DND-41 (cell line): ENCODE measurements at regions not wholly inside any gene's neighbourhood (a gene's known extent, or its start where the extent isn't known, plus 50 kb on each side); places are given as distances from the start of the nearest gene placed in this dataset.

Experiments used
- EZH2 ChIP-seq: IDR thresholded peaks from 3 replicates; pipeline ENCODE4 v1.6.1; 2012; ENCODE audit warnings: borderline replicate concordance, low read depth, mild to moderate bottlenecking, moderate library complexity, low read length, inconsistent platforms; ENCODE audit not compliant: severe bottlenecking
- TF ChIP-seq, protein P1 (sequence below): IDR thresholded peaks from 2 replicates; pipeline ENCODE4 v1.5.1; 2012; ENCODE audit warnings: borderline replicate concordance, low read length, moderate library complexity, mild to moderate bottlenecking; ENCODE audit not compliant: poor library complexity, severe bottlenecking; ENCODE audit errors: extremely low read depth

DNA sequence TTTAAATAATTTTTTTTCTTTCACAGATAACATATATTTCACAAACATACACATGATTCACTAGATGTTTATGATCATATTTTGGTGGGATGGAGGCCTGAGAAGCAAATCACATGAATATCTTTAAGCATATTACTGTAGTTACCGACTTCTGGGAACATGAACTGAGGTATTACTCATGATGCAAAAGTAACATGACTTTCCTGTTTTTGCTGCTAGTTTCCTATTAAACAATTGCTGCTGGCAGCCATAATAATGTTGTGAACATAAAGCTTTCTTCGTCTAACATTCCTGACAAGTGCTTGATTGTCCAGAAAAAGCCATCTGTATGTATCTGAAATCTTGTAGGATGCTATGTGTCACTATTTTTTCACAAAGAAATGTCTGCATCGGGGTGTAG, 145.4 kb downstream of the MTX2 start:
- TF ChIP-seq, protein P1, sequence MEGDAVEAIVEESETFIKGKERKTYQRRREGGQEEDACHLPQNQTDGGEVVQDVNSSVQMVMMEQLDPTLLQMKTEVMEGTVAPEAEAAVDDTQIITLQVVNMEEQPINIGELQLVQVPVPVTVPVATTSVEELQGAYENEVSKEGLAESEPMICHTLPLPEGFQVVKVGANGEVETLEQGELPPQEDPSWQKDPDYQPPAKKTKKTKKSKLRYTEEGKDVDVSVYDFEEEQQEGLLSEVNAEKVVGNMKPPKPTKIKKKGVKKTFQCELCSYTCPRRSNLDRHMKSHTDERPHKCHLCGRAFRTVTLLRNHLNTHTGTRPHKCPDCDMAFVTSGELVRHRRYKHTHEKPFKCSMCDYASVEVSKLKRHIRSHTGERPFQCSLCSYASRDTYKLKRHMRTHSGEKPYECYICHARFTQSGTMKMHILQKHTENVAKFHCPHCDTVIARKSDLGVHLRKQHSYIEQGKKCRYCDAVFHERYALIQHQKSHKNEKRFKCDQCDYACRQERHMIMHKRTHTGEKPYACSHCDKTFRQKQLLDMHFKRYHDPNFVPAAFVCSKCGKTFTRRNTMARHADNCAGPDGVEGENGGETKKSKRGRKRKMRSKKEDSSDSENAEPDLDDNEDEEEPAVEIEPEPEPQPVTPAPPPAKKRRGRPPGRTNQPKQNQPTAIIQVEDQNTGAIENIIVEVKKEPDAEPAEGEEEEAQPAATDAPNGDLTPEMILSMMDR = no peak
- TF ChIP-seq EZH2 = no peak
